Sigmoid colon (tissue), 4 donors: ENCODE measurements at regions not wholly inside any gene's neighbourhood (a gene's known extent, or its start where the extent isn't known, plus 50 kb on each side); places are given as distances from the start of the nearest gene placed in this dataset.
A peak's percentile ranks its signal among the peaks of the same experiment; 100 is the strongest.

Experiments used
- CTCF ChIP-seq, 4 experiments: fragments of 450-650 bp in 3 of 4; fragments of 200-600 bp in 1 of 4; IDR thresholded peaks; one replicate each; pipeline ENCODE4 v1.5.1; 2016 to 2019; ENCODE audit warnings: antibody characterized with exemption in 4 of 4, mild to moderate bottlenecking in 3 of 4, moderate library complexity in 2 of 4
- POLR2AphosphoS5 ChIP-seq, 4 donors: sonication (generic); formaldehyde crosslinking; IDR thresholded peaks; one replicate each; pipeline ENCODE4 v1.6.1; 2017; ENCODE audit warnings: antibody characterized with exemption in 4 of 4

- TF ChIP-seq CTCF (IDR thresholded peaks at IDR 0.05) (no peak), POLR2AphosphoS5 (IDR thresholded peaks at IDR 0.05) (peak in 2 of 4 donors; percentile 27 to 43)
Measured at GRCh38 chr9:13027879-13028278, 251.6 kb downstream of the MPDZ start.
